SK-N-SH (cell line): ENCODE measurements at regions not wholly inside any gene's neighbourhood (a gene's known extent, or its start where the extent isn't known, plus 50 kb on each side); places are given as distances from the start of the nearest gene placed in this dataset.

Source experiments
- CTCF ChIA-PET: fragments of 300-600, 350-600 bp; formaldehyde crosslinking; extraction: SDS; loops from one replicate; lab custom pipeline; 2021; lab: Yijun Ruan, JAX
- POLR2A ChIA-PET: fragments of 350-600 bp; sonication (Branson Sonifier 250); formaldehyde crosslinking; extraction: SDS; loops from one replicate; lab custom pipeline; 2020; ENCODE audit warnings: antibody characterized with exemption, inconsistent platforms; lab: Yijun Ruan, JAX
- DNase-seq: peaks from one replicate; pipeline ENCODE4 v3.0.0; 2012
- H2AFZ ChIP-seq: fragments of 200-600 bp; sonication (generic); 2 replicates; pipeline ENCODE4 v1.8.1; 2016; ENCODE audit warnings: antibody characterized with exemption, mild to moderate bottlenecking, low read depth
- H3F3A ChIP-seq: fragments of 200-600 bp; sonication (generic); replicated peaks from 2 replicates; pipeline ENCODE3; 2016; ENCODE audit warnings: antibody characterized with exemption, mild to moderate bottlenecking; ENCODE audit not compliant: insufficient read depth
- H3K27ac ChIP-seq, 2 experiments: fragments of 200-500 bp in 1 of 2; fragments of 200-600 bp in 1 of 2; sonication (Bioruptor generic) in 1 of 2; sonication (generic), shearing (Covaris generic) in 1 of 2; 2 replicates each; pipeline versions ENCODE4 v1.5.1 to v1.6.1; 2014 to 2016; ENCODE audit warnings: low read depth in 2 of 2, inconsistent platforms in 1 of 2, low read length in 1 of 2, mild to moderate bottlenecking in 1 of 2, mixed read lengths in 1 of 2
- H3K27me3 ChIP-seq: fragments of 200-600 bp; sonication (generic), shearing (Covaris generic); 2 replicates; pipeline ENCODE4 v1.6.1; 2016; ENCODE audit warnings: mixed run types; ENCODE audit not compliant: insufficient read depth
- H3K36me3 ChIP-seq, 2 experiments: fragments of 200-500 bp in 1 of 2; fragments of 200-600 bp in 1 of 2; sonication (Bioruptor generic) in 1 of 2; sonication (generic) in 1 of 2; replicated peaks in 1 of 2; 2 replicates each; pipeline versions ENCODE3 to v1.5.1; 2014 to 2016; ENCODE audit warnings: low read length in 1 of 2, mild to moderate bottlenecking in 1 of 2; ENCODE audit not compliant: insufficient read depth in 2 of 2, control insufficient read depth in 1 of 2
- H3K4me1 ChIP-seq, 2 experiments: fragments of 200-500 bp in 1 of 2; fragments of 200-600 bp in 1 of 2; sonication (Bioruptor generic) in 1 of 2; sonication (generic), shearing (Covaris generic) in 1 of 2; 2 replicates each; pipeline versions ENCODE4 v1.5.1 to v1.6.1; 2014 to 2016; ENCODE audit warnings: low read depth in 1 of 2, low read length in 1 of 2, mixed run types in 1 of 2; ENCODE audit not compliant: insufficient read depth in 2 of 2, control insufficient read depth in 1 of 2
- H3K4me2 ChIP-seq: fragments of 200-600 bp; sonication (generic), shearing (Covaris generic); 2 replicates; pipeline ENCODE4 v1.6.1; 2017; ENCODE audit warnings: mixed run types
- H3K4me3 ChIP-seq, 2 experiments: fragments of 200-500 bp in 1 of 2; fragments of 200-600 bp in 1 of 2; sonication (Bioruptor generic) in 1 of 2; sonication (generic), shearing (Covaris generic) in 1 of 2; 2 replicates each; pipeline versions ENCODE4 v1.5.1 to v1.8.1; 2014 to 2016; ENCODE audit warnings: low read depth in 2 of 2, inconsistent platforms in 1 of 2, low read length in 1 of 2, mild to moderate bottlenecking in 1 of 2, mixed read lengths in 1 of 2, moderate library complexity in 1 of 2
- H3K79me2 ChIP-seq: fragments of 200-600 bp; sonication (generic); 2 replicates; pipeline ENCODE4 v1.8.1; 2017; ENCODE audit warnings: mild to moderate bottlenecking; ENCODE audit not compliant: insufficient read depth
- H3K9ac ChIP-seq: fragments of 200-600 bp; sonication (generic); 2 replicates; pipeline ENCODE4 v1.6.1; 2017; ENCODE audit warnings: mixed run types
- H3K9me2 ChIP-seq: fragments of 200-600 bp; sonication (generic); 2 replicates; pipeline ENCODE4 v1.6.1; 2017; ENCODE audit warnings: mixed run types
- H3K9me3 ChIP-seq: fragments of 200-600 bp; sonication (generic); 2 replicates; pipeline ENCODE4 v1.6.1; 2017; ENCODE audit warnings: mixed run types, mild to moderate bottlenecking, moderate library complexity
- H4K20me1 ChIP-seq: fragments of 200-600 bp; sonication (generic); 2 replicates; pipeline ENCODE4 v1.6.1; 2017; ENCODE audit warnings: mild to moderate bottlenecking, mixed run types; ENCODE audit not compliant: insufficient read depth
- CHD2 ChIP-seq: fragments of 150-350 bp; IDR thresholded peaks from 2 replicates; pipeline ENCODE4 v1.6.1; 2018; ENCODE audit warnings: low read length; ENCODE audit not compliant: partially characterized antibody
- EP300 ChIP-seq, 2 experiments: IDR thresholded peaks; 2 replicates each; pipeline versions ENCODE4 v1.4.0 to v1.6.1; 2012; ENCODE audit warnings: borderline replicate concordance in 1 of 2, low read depth in 1 of 2, low read length in 1 of 2
- EZH2phosphoT487 ChIP-seq: fragments of 200-600 bp; sonication (generic); IDR thresholded peaks from 2 replicates; pipeline ENCODE4 v1.6.1; 2017; ENCODE audit warnings: low read depth, mixed run types, mild to moderate bottlenecking, antibody characterized with exemption, moderate library complexity, borderline replicate concordance
- FOSL2 ChIP-seq: IDR thresholded peaks from 2 replicates; pipeline ENCODE4 v1.4.0; 2012; ENCODE audit warnings: low read depth, mild to moderate bottlenecking, moderate library complexity, borderline replicate concordance
- FOXM1 ChIP-seq: IDR thresholded peaks from 2 replicates; pipeline ENCODE4 v1.4.0; 2012; ENCODE audit warnings: low read depth, mild to moderate bottlenecking
- MXI1 ChIP-seq: IDR thresholded peaks from 2 replicates; pipeline ENCODE4 v1.6.1; 2012; ENCODE audit warnings: mild to moderate bottlenecking, low read depth, low read length, improper control_type of control experiment
- NFIC ChIP-seq: IDR thresholded peaks from 2 replicates; pipeline ENCODE4 v1.4.0; 2012; ENCODE audit warnings: borderline replicate concordance
- NRF1 ChIP-seq: IDR thresholded peaks from 2 replicates; pipeline ENCODE4 v1.6.1; 2012; ENCODE audit warnings: low read depth, mild to moderate bottlenecking, low read length
- POLR2AphosphoS5 ChIP-seq: IDR thresholded peaks from 2 replicates; pipeline ENCODE4 v1.6.1; 2012; ENCODE audit warnings: low read depth, low read length
- RCOR1 ChIP-seq: fragments of 150-350 bp; IDR thresholded peaks from 2 replicates; pipeline ENCODE4 v1.6.1; 2017; ENCODE audit warnings: antibody characterized with exemption, low read length
- RFX5 ChIP-seq: IDR thresholded peaks from 2 replicates; pipeline ENCODE4 v1.6.1; 2012; ENCODE audit warnings: mild to moderate bottlenecking, improper control_type of control experiment, low read length
- RXRA ChIP-seq: IDR thresholded peaks from 2 replicates; pipeline ENCODE4 v1.4.0; 2012; ENCODE audit warnings: low read depth, mild to moderate bottlenecking, borderline replicate concordance
- SIN3A ChIP-seq: IDR thresholded peaks from 2 replicates; pipeline ENCODE4 v1.6.1; 2012; ENCODE audit warnings: low read depth, mild to moderate bottlenecking, low read length, moderate library complexity, borderline replicate concordance
- WGBS: methylation state at CpG from one replicate; pipeline ENCODE4 v1.1.6; 2017; ENCODE audit warnings: low lambda C conversion rate; 5-methylcytosine and 5-hydroxymethylcytosine counted together
- TF ChIP-seq, protein P1 (sequence below): IDR thresholded peaks from 2 replicates; pipeline ENCODE4; 2012
- TF ChIP-seq, protein P2 (sequence below): fragments of 150-350 bp; IDR thresholded peaks from 2 replicates; pipeline ENCODE4 v1.6.1; 2016; ENCODE audit warnings: mild to moderate bottlenecking, low read depth, low read length
- TF ChIP-seq, protein P3 (sequence below): fragments of 150-350 bp; IDR thresholded peaks from 2 replicates; pipeline ENCODE4 v1.6.1; 2017; ENCODE audit warnings: antibody characterized with exemption, low read length, low read depth, borderline replicate concordance
- TF ChIP-seq, protein P4 (sequence below): IDR thresholded peaks from 2 replicates; pipeline ENCODE4 v1.4.0; 2012; ENCODE audit warnings: low read depth, borderline replicate concordance

DNA sequence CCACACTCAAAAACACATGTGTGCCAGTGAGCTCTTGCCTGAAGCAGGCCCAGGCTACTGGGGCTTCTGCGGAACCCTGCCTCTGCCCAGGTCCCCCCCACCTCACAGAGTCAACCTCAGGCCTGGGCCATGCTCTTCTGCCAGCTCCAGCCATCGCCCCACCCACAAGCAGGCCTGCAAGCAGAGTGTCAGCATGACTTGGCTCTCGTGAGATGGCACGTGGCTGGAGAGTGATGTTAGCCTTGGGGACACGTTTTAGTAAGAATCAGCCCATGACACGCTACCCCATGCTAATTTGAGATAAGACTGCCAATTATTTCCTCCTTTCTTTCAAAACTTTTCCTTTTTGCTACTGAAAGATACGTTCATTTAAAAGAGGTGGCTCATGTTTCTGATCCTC lies 351.7 kb downstream of the IRX2 start:
- Histone ChIP-seq H3K4me3 (no peak overlapping the region), H3K9me2 (no peaks in the 10 kb centered on the region), H4K20me1 (no peaks in the 10 kb centered on the region), H3K9ac (no peak overlapping the region), H3K27me3 (no peaks in the 10 kb centered on the region), H3K4me1 (no peaks in the 10 kb centered on the region), H3K9me3 (no peaks in the 10 kb centered on the region), H2AFZ (no peak overlapping the region), H3K4me2 (no peak overlapping the region), H3K36me3 (no peaks in the 10 kb centered on the region), H3F3A (no peaks in the 10 kb centered on the region), H3K27ac (no peak overlapping the region), H3K79me2 (no peaks in the 10 kb centered on the region)
- no peak for DNase-seq
- TF ChIP-seq, protein P1, sequence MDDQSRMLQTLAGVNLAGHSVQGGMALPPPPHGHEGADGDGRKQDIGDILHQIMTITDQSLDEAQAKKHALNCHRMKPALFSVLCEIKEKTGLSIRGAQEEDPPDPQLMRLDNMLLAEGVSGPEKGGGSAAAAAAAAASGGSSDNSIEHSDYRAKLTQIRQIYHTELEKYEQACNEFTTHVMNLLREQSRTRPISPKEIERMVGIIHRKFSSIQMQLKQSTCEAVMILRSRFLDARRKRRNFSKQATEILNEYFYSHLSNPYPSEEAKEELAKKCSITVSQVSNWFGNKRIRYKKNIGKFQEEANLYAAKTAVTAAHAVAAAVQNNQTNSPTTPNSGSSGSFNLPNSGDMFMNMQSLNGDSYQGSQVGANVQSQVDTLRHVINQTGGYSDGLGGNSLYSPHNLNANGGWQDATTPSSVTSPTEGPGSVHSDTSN = no peak
- TF ChIP-seq, protein P2, sequence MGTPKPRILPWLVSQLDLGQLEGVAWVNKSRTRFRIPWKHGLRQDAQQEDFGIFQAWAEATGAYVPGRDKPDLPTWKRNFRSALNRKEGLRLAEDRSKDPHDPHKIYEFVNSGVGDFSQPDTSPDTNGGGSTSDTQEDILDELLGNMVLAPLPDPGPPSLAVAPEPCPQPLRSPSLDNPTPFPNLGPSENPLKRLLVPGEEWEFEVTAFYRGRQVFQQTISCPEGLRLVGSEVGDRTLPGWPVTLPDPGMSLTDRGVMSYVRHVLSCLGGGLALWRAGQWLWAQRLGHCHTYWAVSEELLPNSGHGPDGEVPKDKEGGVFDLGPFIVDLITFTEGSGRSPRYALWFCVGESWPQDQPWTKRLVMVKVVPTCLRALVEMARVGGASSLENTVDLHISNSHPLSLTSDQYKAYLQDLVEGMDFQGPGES = no peak
- TF ChIP-seq RXRA (no peak), NFIC (no peak), RCOR1 (no peak), EP300 (IDR thresholded peaks at IDR 0.05; ENCODE audit: borderline replicate concordance in 1 of 2, low read depth in 1 of 2, low read length in 1 of 2) (no peak), CHD2 (no peak), FOXM1 (no peak), NRF1 (no peak), EZH2phosphoT487 (no peak), POLR2AphosphoS5 (no peak), SIN3A (no peak), RFX5 (no peak), FOSL2 (no peak), MXI1 (no peak)
- TF ChIP-seq, protein P3, sequence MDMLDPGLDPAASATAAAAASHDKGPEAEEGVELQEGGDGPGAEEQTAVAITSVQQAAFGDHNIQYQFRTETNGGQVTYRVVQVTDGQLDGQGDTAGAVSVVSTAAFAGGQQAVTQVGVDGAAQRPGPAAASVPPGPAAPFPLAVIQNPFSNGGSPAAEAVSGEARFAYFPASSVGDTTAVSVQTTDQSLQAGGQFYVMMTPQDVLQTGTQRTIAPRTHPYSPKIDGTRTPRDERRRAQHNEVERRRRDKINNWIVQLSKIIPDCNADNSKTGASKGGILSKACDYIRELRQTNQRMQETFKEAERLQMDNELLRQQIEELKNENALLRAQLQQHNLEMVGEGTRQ = no peak
- TF ChIP-seq, protein P4, sequence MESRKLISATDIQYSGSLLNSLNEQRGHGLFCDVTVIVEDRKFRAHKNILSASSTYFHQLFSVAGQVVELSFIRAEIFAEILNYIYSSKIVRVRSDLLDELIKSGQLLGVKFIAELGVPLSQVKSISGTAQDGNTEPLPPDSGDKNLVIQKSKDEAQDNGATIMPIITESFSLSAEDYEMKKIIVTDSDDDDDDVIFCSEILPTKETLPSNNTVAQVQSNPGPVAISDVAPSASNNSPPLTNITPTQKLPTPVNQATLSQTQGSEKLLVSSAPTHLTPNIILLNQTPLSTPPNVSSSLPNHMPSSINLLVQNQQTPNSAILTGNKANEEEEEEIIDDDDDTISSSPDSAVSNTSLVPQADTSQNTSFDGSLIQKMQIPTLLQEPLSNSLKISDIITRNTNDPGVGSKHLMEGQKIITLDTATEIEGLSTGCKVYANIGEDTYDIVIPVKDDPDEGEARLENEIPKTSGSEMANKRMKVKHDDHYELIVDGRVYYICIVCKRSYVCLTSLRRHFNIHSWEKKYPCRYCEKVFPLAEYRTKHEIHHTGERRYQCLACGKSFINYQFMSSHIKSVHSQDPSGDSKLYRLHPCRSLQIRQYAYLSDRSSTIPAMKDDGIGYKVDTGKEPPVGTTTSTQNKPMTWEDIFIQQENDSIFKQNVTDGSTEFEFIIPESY = no peak
- ChIA-PET POLR2A (no interaction called here), CTCF (no interaction called here)
- 5% methylated on average over 4 of the region's 7 CpGs for WGBS
